ENCODE measurements at regions not wholly inside any gene's neighbourhood (a gene's known extent, or its start where the extent isn't known, plus 50 kb on each side); places are given as distances from the start of the nearest gene placed in this dataset.

- H4K20me1 ChIP-seq (ENCODE audit: control insufficient read depth, insufficient read depth) = no peaks in the 10 kb centered on the region
- no peak overlapping the region for H2AFZ ChIP-seq (ENCODE audit: control insufficient read depth, low read depth, low read length)
- WGBS (ENCODE audit: insufficient coverage, insufficient replicate concordance, low lambda C conversion rate, missing lambda C conversion rate) = 4% methylated on average over 4 of the region's 4 CpGs
- POLR2A ChIA-PET = no interaction called here
- no peak overlapping the region for H3K9ac ChIP-seq (ENCODE audit: control insufficient read depth, insufficient read depth, low read length)
- no peaks in the 10 kb centered on the region for H3K9me3 ChIP-seq (replicated peaks; ENCODE audit: control insufficient read depth, insufficient read depth, low read length)
- ATAC-seq (no peak), DNase-seq (ENCODE audit: low read depth, low spot score) (no peak), FAIRE-seq (no peak)
- no peak overlapping the region for H3K4me3 ChIP-seq
- H3K27me3 ChIP-seq (replicated peaks in 1 of 2; ENCODE audit: control insufficient read depth in 2 of 2, insufficient read depth in 2 of 2, low read length in 1 of 2) = no peaks in the 10 kb centered on the region
- SMC1A ChIA-PET (ENCODE audit: uncharacterized antibody, unreplicated experiment) = no interaction called here
- in situ Hi-C loops (cut with MboI) = no loop called here
- no peak overlapping the region for H3K4me2 ChIP-seq (ENCODE audit: control insufficient read depth, insufficient read depth)
- no peaks in the 10 kb centered on the region for H3K79me2 ChIP-seq (ENCODE audit: control insufficient read depth, insufficient read depth, low read length)
- intact Hi-C loops (cut with micrococcal nuclease; ENCODE audit: unreplicated experiment) = no loop called here
- H3K4me1 ChIP-seq (ENCODE audit: control insufficient read depth, insufficient read depth, low read length) = no peaks in the 10 kb centered on the region
- H3K27ac ChIP-seq (ENCODE audit: control insufficient read depth, insufficient read depth) = no peak overlapping the region
- H3K36me3 ChIP-seq (ENCODE audit: control insufficient read depth in 2 of 2, insufficient read depth in 2 of 2, low read length in 1 of 2) = no peaks in the 10 kb centered on the region
- BruUV-seq (replicated peaks) = no TSS peak
- RAD21 ChIA-PET (ENCODE audit: unreplicated experiment) = no interaction called here
- CTCF ChIA-PET = no interaction called here
- no peak for TF ChIP-seq MEF2B (IDR thresholded peaks at IDR 0.05; ENCODE audit: partially characterized antibody, poor library complexity, severe bottlenecking)
- no peak for TF ChIP-seq TCF3 (IDR thresholded peaks at IDR 0.05; ENCODE audit: borderline replicate concordance, insufficient read depth, low read depth, low read length)
- TF ChIP-seq CEBPZ (IDR thresholded peaks at IDR 0.05; ENCODE audit: low read depth, low read length) = no peak
- TF ChIP-seq CUX1 (IDR thresholded peaks at IDR 0.05; ENCODE audit: insufficient replicate concordance, low read depth, low read length) = no peak
- TF ChIP-seq CBFB (IDR thresholded peaks at IDR 0.05; ENCODE audit: low read depth) = no peak
- TF ChIP-seq PRDM15 (CRISPR knock-in tag; IDR thresholded peaks at IDR 0.05) = no peak
- no peak for TF ChIP-seq USF1 (IDR thresholded peaks at IDR 0.05; ENCODE audit: borderline replicate concordance, extremely low read length, insufficient read depth, low read depth, low read length)
- TF ChIP-seq KLF5 (IDR thresholded peaks at IDR 0.05; ENCODE audit: partially characterized antibody) = no peak
These were observed 216.8 kb upstream of the MYT1L start for GRCh38 chr2:2547911-2548310.

Data from GM12878 (cell line).